ENCODE measurements at regions not wholly inside any gene's neighbourhood (a gene's known extent, or its start where the extent isn't known, plus 50 kb on each side); places are given as distances from the start of the nearest gene placed in this dataset.
"Not testable (repeated sequence)": the region's sequence is repeated elsewhere in the genome, so short reads cannot be mapped to it uniquely, and the experiment has no call there.

DNA sequence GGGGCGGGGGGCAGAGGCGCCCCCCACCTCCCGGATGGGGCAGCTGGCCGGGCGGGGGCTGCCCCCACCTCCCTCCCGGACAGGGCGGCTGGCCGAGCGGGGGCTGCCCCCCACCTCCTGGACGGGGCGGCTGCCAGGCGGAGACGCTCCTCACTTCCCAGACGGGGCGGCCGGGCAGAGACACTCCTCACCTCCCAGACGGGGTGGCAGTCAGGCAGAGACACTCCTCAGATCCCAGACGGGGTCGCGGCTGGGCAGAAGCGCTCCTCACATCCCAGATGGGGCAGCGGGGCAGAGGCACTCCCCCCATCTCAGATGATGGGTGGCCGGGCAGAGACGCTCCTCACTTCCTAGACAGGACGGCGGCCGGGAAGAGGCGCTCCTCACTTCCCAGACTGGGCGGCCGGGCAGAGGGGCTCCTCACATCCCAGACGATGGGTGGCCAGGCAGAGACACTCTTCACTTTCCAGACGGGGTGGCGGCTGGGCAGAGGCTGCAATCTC, 240.1 kb downstream of the NPIPA7 start:
- H3K27me3 ChIP-seq (ENCODE audit: control insufficient read depth, insufficient read depth, low read length); H3K36me3 ChIP-seq (ENCODE audit: control insufficient read depth, insufficient read depth, low read length); DNase-seq (ENCODE audit: low read depth, low spot score); H3K9me3 ChIP-seq (ENCODE audit: control insufficient read depth, insufficient read depth, low read length); H3K4me1 ChIP-seq (ENCODE audit: control insufficient read depth, insufficient read depth, low read length); H3K27ac ChIP-seq (ENCODE audit: low read length); H3K4me3 ChIP-seq (ENCODE audit: low read length): not testable (repeated sequence)
- no CpG with 5 or more reads among the region's 33 CpGs for whole genome bisulfite sequencing (ENCODE audit: insufficient coverage, insufficient read length)

DNA sequence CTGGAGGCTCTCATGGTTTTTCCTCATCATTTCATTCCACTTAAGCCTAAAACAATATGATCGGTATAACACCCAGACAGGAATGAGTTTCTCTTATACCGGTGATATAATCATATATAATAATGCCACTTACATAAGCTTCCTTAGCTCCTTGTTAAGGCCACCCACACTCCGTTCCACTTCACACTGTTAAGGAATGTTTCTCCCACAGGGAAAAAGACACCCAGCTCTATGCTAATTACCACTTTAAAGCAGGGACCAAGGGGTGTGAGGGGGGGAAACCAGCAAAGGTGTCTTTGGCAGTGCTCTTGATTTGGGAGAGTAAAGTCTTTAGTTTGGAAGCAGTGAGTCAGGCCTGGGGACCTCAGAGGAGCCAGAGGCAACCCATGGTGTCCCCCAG, 245.4 kb downstream of the NPIPA7 start:
- not testable (repeated sequence) for DNase-seq (ENCODE audit: low read depth, low spot score); H3K4me1 ChIP-seq (ENCODE audit: control insufficient read depth, insufficient read depth, low read length); H3K36me3 ChIP-seq (ENCODE audit: control insufficient read depth, insufficient read depth, low read length); H3K4me3 ChIP-seq (ENCODE audit: low read length); H3K9me3 ChIP-seq (ENCODE audit: control insufficient read depth, insufficient read depth, low read length); H3K27me3 ChIP-seq (ENCODE audit: control insufficient read depth, insufficient read depth, low read length); H3K27ac ChIP-seq (ENCODE audit: low read length)
- WGBS (ENCODE audit: insufficient coverage, insufficient read length) = no CpG with 5 or more reads among the region's 3 CpGs

DNA sequence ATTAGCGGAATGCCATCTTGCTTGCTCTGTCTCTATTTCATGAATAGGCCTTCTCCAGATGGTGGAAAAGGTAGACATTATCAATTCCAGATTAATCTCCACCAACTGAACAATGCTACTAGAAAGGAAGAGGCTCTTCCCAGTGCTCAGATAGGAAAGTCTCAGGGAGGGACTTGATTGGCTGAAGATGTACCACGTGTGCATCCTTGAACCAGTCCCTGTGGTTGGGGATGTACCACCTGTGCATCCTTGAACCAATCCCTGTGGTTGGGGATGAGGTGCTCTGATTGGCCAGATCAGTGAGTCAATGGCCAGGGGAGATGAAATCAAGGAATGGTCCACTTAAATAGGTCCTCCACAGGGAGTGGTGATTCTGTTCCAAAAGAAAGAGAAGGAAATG, 246.2 kb downstream of the NPIPA7 start:
- H3K36me3 ChIP-seq (ENCODE audit: control insufficient read depth, insufficient read depth, low read length); DNase-seq (ENCODE audit: low read depth, low spot score); H3K4me3 ChIP-seq (ENCODE audit: low read length); H3K4me1 ChIP-seq (ENCODE audit: control insufficient read depth, insufficient read depth, low read length); H3K27ac ChIP-seq (ENCODE audit: low read length); H3K27me3 ChIP-seq (ENCODE audit: control insufficient read depth, insufficient read depth, low read length); H3K9me3 ChIP-seq (ENCODE audit: control insufficient read depth, insufficient read depth, low read length): not testable (repeated sequence)
- no CpG with 5 or more reads among the region's 2 CpGs for WGBS (ENCODE audit: insufficient coverage, insufficient read length)

DNA sequence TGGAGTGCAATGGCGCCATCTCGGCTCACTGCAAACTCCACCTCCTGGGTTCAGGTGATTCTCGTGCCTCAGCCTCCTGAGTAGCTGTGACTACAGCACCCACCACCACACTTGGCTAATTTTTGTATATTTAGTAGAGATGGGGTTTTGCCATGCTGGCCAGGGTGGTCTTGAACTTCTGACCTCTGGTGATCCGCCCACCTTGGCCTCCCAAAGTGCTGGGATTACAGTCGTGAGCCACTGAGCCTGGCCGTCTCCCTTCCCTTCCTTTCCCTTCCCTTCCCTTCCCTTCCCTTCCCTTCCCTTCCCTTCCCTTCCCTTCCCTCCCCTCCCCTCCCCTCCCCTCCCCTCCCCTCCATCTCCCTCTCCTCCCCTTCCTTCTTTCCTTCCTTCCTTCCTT, 248.9 kb downstream of the NPIPA7 start:
- not testable (repeated sequence) for H3K4me1 ChIP-seq (ENCODE audit: control insufficient read depth, insufficient read depth, low read length); H3K27ac ChIP-seq (ENCODE audit: low read length); H3K4me3 ChIP-seq (ENCODE audit: low read length); H3K36me3 ChIP-seq (ENCODE audit: control insufficient read depth, insufficient read depth, low read length); H3K9me3 ChIP-seq (ENCODE audit: control insufficient read depth, insufficient read depth, low read length); DNase-seq (ENCODE audit: low read depth, low spot score); H3K27me3 ChIP-seq (ENCODE audit: control insufficient read depth, insufficient read depth, low read length)
- WGBS (ENCODE audit: insufficient coverage, insufficient read length) = no CpG with 5 or more reads among the region's 6 CpGs

DNA sequence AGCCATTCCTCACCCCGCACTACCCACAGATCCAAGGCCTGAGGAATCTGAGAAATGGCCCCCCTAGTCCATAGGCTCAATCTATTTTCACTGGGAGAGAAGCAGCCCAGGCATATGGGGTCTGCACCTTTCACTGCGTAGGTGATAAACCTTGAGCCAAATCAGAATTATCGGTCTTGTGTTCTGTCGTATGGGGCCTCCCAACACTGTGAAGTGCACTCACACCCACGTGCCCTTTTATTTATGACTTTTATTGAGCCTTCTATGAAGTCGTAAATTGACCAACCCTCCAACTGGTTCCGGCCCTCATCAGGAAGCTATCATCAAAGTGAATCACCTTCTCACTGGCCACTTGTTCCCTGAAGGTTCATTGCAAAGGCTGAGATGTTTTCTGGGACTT, 259.3 kb downstream of the NPIPA7 start:
- WGBS (ENCODE audit: insufficient coverage, insufficient read length) = no CpG with 5 or more reads among the region's 7 CpGs

DNA sequence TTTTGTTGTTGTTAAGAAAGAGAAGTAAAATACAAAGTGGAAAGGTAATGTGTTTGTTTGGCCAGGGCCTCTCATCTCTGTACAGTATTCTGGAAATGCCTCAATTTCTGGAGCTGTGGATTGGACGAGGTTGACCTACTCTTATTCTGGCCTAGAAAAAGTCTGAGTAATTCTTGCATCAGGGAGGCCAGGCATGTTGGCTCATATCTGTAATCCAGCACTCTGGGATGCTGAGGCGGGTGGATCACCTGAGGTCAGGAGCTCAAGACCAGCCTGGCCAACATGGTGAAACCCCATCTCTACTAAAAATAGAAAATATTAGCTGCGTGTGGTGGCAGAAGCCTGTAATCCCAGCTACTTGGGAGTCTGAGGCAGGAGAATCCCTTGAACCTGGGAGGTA, 259.8 kb downstream of the NPIPA7 start:
- WGBS (ENCODE audit: insufficient coverage, insufficient read length) = no CpG with 5 or more reads among the region's 3 CpGs
- not testable (repeated sequence) for H3K27ac ChIP-seq (ENCODE audit: low read length); H3K36me3 ChIP-seq (ENCODE audit: control insufficient read depth, insufficient read depth, low read length); H3K9me3 ChIP-seq (ENCODE audit: control insufficient read depth, insufficient read depth, low read length); H3K27me3 ChIP-seq (ENCODE audit: control insufficient read depth, insufficient read depth, low read length); H3K4me3 ChIP-seq (ENCODE audit: low read length); DNase-seq (ENCODE audit: low read depth, low spot score); H3K4me1 ChIP-seq (ENCODE audit: control insufficient read depth, insufficient read depth, low read length)

More for the DNA sequence above, 259.3 kb downstream of the NPIPA7 start:
- not testable (repeated sequence) for H3K4me3 ChIP-seq (ENCODE audit: low read length); H3K36me3 ChIP-seq (ENCODE audit: control insufficient read depth, insufficient read depth, low read length); H3K27ac ChIP-seq (ENCODE audit: low read length); DNase-seq (ENCODE audit: low read depth, low spot score); H3K9me3 ChIP-seq (ENCODE audit: control insufficient read depth, insufficient read depth, low read length); H3K4me1 ChIP-seq (ENCODE audit: control insufficient read depth, insufficient read depth, low read length); H3K27me3 ChIP-seq (ENCODE audit: control insufficient read depth, insufficient read depth, low read length)

DNA sequence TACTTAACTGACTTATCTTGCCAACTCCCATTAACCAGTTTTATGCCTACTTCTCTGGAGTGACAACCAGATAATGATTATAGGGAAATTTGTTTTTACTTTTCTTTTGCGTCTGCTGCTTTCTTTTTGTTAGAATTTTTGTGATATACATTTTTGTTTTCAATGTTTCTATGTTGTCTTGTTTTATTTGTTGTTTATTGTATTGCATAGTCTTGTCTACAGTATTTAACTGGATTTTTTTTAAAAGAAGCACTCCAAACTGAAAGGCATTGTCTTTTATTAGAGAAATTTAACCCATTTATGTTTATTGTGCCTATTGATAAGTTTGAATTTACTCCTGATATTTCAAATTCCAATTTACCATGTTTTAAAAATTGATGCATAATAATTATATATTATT, 264.9 kb downstream of the NPIPA7 start:
- H3K36me3 ChIP-seq (ENCODE audit: control insufficient read depth, insufficient read depth, low read length); H3K9me3 ChIP-seq (ENCODE audit: control insufficient read depth, insufficient read depth, low read length); H3K4me3 ChIP-seq (ENCODE audit: low read length); DNase-seq (ENCODE audit: low read depth, low spot score); H3K27ac ChIP-seq (ENCODE audit: low read length); H3K27me3 ChIP-seq (ENCODE audit: control insufficient read depth, insufficient read depth, low read length); H3K4me1 ChIP-seq (ENCODE audit: control insufficient read depth, insufficient read depth, low read length): not testable (repeated sequence)
- no CpG with 5 or more reads among the region's 1 CpG for WGBS (ENCODE audit: insufficient coverage, insufficient read length)

DNA sequence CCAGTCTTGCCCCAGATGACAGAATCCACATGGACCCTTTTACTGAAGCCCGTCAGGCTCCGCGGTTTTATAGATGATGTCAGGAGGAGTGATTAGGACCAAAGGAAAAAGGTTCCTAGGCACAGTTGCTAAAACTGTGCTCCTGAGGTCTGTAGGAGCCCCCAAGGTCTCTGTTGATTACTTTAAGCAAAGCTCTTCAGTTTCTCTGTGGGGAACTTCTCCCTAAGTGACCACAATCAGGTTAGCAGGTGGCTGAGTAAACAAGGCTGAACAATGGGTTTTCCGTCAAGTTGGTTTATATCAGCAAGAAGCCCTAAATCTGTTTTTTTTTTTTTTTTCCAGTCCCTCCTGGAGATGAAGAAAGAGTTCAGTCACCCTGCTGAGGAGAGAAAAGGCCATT, 269.1 kb downstream of the NPIPA7 start:
- H3K27me3 ChIP-seq (ENCODE audit: control insufficient read depth, insufficient read depth, low read length); H3K36me3 ChIP-seq (ENCODE audit: control insufficient read depth, insufficient read depth, low read length); H3K4me1 ChIP-seq (ENCODE audit: control insufficient read depth, insufficient read depth, low read length); DNase-seq (ENCODE audit: low read depth, low spot score); H3K4me3 ChIP-seq (ENCODE audit: low read length); H3K27ac ChIP-seq (ENCODE audit: low read length); H3K9me3 ChIP-seq (ENCODE audit: control insufficient read depth, insufficient read depth, low read length): not testable (repeated sequence)
- WGBS (ENCODE audit: insufficient coverage, insufficient read length) = no CpG with 5 or more reads among the region's 4 CpGs

DNA sequence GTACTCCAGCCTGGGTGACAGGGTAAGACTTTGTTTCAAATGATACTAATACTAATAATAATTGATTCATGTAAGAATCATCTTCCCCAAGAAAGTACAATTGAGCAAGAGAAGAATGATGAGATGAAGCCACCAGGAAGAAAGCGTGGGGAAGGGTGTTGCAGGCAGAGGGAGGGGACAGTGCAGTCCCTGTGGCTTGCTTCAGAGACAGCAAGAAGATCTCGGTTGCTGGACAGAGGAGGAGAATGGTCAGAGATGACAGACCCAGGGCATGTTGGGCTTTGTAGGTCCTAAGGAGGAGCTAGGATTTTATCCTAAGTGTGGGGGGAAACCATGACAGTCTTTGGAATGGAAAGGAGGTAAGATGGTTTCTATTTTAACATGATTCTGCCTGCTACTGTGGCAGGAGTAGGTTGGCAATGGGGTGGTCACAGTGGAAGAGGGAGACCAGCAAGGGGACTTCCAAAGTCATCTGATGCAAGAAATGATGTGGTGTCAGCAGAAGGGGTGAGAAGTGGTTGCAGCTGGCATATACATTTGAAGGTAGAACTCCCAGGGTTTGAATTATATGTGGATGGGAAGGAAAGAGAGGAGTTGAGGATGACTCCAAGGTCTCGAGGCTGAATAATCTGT, 293.4 kb downstream of the NPIPA7 start:
- not testable (repeated sequence) for H3K4me1 ChIP-seq (ENCODE audit: control insufficient read depth, insufficient read depth, low read length); H3K27ac ChIP-seq (ENCODE audit: low read length); H3K36me3 ChIP-seq (ENCODE audit: control insufficient read depth, insufficient read depth, low read length); DNase-seq (ENCODE audit: low read depth, low spot score); H3K9me3 ChIP-seq (ENCODE audit: control insufficient read depth, insufficient read depth, low read length); H3K27me3 ChIP-seq (ENCODE audit: control insufficient read depth, insufficient read depth, low read length); H3K4me3 ChIP-seq (ENCODE audit: low read length)
- no CpG with 5 or more reads among the region's 3 CpGs for WGBS (ENCODE audit: insufficient coverage, insufficient read length)

DNA sequence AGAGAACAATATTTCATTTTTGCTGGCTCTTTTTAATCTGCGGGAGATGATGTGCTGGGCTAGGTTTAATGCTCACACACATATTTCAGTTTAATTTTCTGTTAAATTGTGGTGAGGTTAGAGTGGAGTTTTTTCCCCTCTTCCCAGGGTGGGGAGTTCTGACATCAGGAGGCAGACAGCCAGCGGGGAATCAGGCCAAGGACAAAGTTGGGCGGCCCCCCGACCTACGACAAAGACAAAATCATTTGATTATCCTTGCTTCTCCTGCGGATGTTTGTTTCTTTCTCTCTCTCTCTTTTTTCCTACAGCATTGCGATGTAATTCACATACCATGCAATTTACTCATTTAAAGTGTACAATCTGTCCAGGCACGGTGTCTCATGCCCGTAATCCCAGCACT, 295.9 kb downstream of the NPIPA7 start:
- WGBS (ENCODE audit: insufficient coverage, insufficient read length) = no CpG with 5 or more reads among the region's 9 CpGs
- H3K27ac ChIP-seq (ENCODE audit: low read length); H3K36me3 ChIP-seq (ENCODE audit: control insufficient read depth, insufficient read depth, low read length); H3K4me1 ChIP-seq (ENCODE audit: control insufficient read depth, insufficient read depth, low read length); H3K4me3 ChIP-seq (ENCODE audit: low read length); H3K9me3 ChIP-seq (ENCODE audit: control insufficient read depth, insufficient read depth, low read length); DNase-seq (ENCODE audit: low read depth, low spot score); H3K27me3 ChIP-seq (ENCODE audit: control insufficient read depth, insufficient read depth, low read length): not testable (repeated sequence)

DNA sequence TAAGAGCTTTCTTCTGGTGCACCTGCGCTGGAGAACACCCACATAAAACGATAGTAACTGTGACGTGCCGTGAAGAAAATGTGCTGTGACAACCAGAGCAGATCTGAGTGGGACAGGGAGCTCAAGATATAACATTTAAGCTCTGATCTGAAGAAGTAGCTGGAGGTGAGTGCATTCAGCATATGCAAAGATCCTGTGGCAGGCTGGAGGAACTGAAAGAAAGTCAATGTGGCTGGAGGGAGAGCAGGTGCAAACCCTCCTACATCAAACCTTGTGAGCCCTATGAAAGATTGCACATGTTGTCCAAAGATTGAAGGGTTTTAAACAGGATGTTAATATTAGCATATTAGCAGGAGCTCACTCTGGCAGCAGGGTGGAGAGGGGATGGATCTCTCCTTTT, 342.9 kb downstream of the NPIPA7 start:
- not testable (repeated sequence) for H3K4me1 ChIP-seq (ENCODE audit: control insufficient read depth, insufficient read depth, low read length); H3K4me3 ChIP-seq (ENCODE audit: low read length); H3K27me3 ChIP-seq (ENCODE audit: control insufficient read depth, insufficient read depth, low read length); H3K9me3 ChIP-seq (ENCODE audit: control insufficient read depth, insufficient read depth, low read length); DNase-seq (ENCODE audit: low read depth, low spot score); H3K36me3 ChIP-seq (ENCODE audit: control insufficient read depth, insufficient read depth, low read length); H3K27ac ChIP-seq (ENCODE audit: low read length)
- WGBS (ENCODE audit: insufficient coverage, insufficient read length) = no CpG with 5 or more reads among the region's 4 CpGs

Measured in iPS DF 6.9 (cell line).